Renal pelvis (tissue), 1 donor: ENCODE measurements at regions not wholly inside any gene's neighbourhood (a gene's known extent, or its start where the extent isn't known, plus 50 kb on each side); places are given as distances from the start of the nearest gene placed in this dataset.
A peak's percentile ranks its signal among the peaks of the same experiment; 100 is the strongest.
"Not testable (repeated sequence)": the region's sequence is repeated elsewhere in the genome, so short reads cannot be mapped to it uniquely, and the experiment has no call there.

Experiments
- DNase-seq: peaks from one replicate; pipeline ENCODE4 v3.0.0-alpha.2; 2013

- no peak for DNase-seq
These were observed 478.7 kb downstream of the TYW1 start for GRCh38 chr7:67475293-67475692.

GRCh38 chr7:67478066-67478465, 481.4 kb downstream of the TYW1 start:
- DNase-seq, result no peak

- peak; percentile 78 for DNase-seq
These were observed 487.7 kb downstream of the TYW1 start for GRCh38 chr7:67484244-67484751.

GRCh38 chr7:67486401-67486800, 489.8 kb downstream of the TYW1 start:
- DNase-seq, result no peak

- DNase-seq, result no peak
These were observed 490.7 kb downstream of the TYW1 start for GRCh38 chr7:67487316-67487715.

- DNase-seq, result no peak
These were observed 493.2 kb downstream of the TYW1 start for GRCh38 chr7:67489881-67490280.

GRCh38 chr7:67493366-67493765, 496.7 kb downstream of the TYW1 start:
- DNase-seq, result no peak

- DNase-seq, result no peak
These were observed 500.0 kb downstream of the TYW1 start for GRCh38 chr7:67496589-67496988.

- not testable (repeated sequence) for DNase-seq
These were observed 501.3 kb downstream of the TYW1 start for GRCh38 chr7:67497914-67498313.

GRCh38 chr7:67502929-67503328, 506.3 kb downstream of the TYW1 start:
- no peak for DNase-seq

GRCh38 chr7:67505449-67505848, 508.8 kb downstream of the TYW1 start:
- no peak for DNase-seq

GRCh38 chr7:67512481-67512880, 515.8 kb downstream of the TYW1 start:
- DNase-seq, result no peak

- DNase-seq, result peak; percentile 46
These were observed 521.9 kb downstream of the TYW1 start for GRCh38 chr7:67518580-67518979.

GRCh38 chr7:67519171-67519570, 522.5 kb downstream of the TYW1 start:
- DNase-seq, result no peak

GRCh38 chr7:67522504-67522903, 525.9 kb downstream of the TYW1 start:
- no peak for DNase-seq

GRCh38 chr7:67523713-67524112, 527.1 kb downstream of the TYW1 start:
- no peak for DNase-seq

GRCh38 chr7:67525588-67525987, 529.0 kb downstream of the TYW1 start:
- DNase-seq, result no peak

GRCh38 chr7:67535241-67535989, 538.8 kb downstream of the TYW1 start:
- no peak for DNase-seq

GRCh38 chr7:67542916-67543315, 546.3 kb downstream of the TYW1 start:
- no peak for DNase-seq

- DNase-seq, result peak; percentile 8
These were observed 550.7 kb downstream of the TYW1 start for GRCh38 chr7:67547183-67547907.

GRCh38 chr7:67549126-67549525, 552.5 kb downstream of the TYW1 start:
- DNase-seq, result no peak

- no peak for DNase-seq
These were observed 554.3 kb downstream of the TYW1 start for GRCh38 chr7:67550801-67551436.

- DNase-seq, result no peak
These were observed 556.1 kb downstream of the TYW1 start for GRCh38 chr7:67552738-67553137.
